Endothelial cell of umbilical vein (primary cell): ENCODE measurements at regions not wholly inside any gene's neighbourhood (a gene's known extent, or its start where the extent isn't known, plus 50 kb on each side); places are given as distances from the start of the nearest gene placed in this dataset.

Source experiments
- CTCF ChIP-seq, 2 donors: IDR thresholded peaks; 1 replicate in 1 of 2; 2 replicates in 1 of 2; pipeline ENCODE4 v1.5.1; 2011; ENCODE audit warnings: low read length in 2 of 2, mild to moderate bottlenecking in 2 of 2, moderate library complexity in 2 of 2, control low read depth in 1 of 2, inconsistent platforms in 1 of 2, low read depth in 1 of 2; ENCODE audit not compliant: insufficient read depth in 1 of 2; ENCODE audit errors: extremely low read depth in 1 of 2
- EZH2 ChIP-seq: IDR thresholded peaks from 2 replicates; pipeline ENCODE4 v1.6.1; 2012; ENCODE audit warnings: borderline replicate concordance, low read depth, mild to moderate bottlenecking, moderate library complexity, low read length, inconsistent platforms; ENCODE audit not compliant: severe bottlenecking
- FOS ChIP-seq: IDR thresholded peaks from 2 replicates; pipeline ENCODE4 v1.6.1; 2011; ENCODE audit warnings: mild to moderate bottlenecking, low read length, moderate library complexity, borderline replicate concordance; ENCODE audit not compliant: insufficient read depth
- JUN ChIP-seq: IDR thresholded peaks from 2 replicates; pipeline ENCODE4 v1.6.1; 2011; ENCODE audit warnings: borderline replicate concordance, low read depth; ENCODE audit not compliant: insufficient read length, insufficient read depth
- MAX ChIP-seq: IDR thresholded peaks from 2 replicates; pipeline ENCODE4 v1.6.1; 2011; ENCODE audit not compliant: insufficient read depth, insufficient read length
- MYC ChIP-seq: IDR thresholded peaks from one replicate; pipeline ENCODE4 v1.6.1; 2011; ENCODE audit warnings: mild to moderate bottlenecking, low read depth, low read length
- POLR2A ChIP-seq: IDR thresholded peaks from 2 replicates; pipeline ENCODE4 v1.6.1; 2012; ENCODE audit warnings: low read depth, mild to moderate bottlenecking, control low read depth, low read length
- POLR2AphosphoS5 ChIP-seq: IDR thresholded peaks from 2 replicates; pipeline ENCODE4 v1.6.1; 2012; ENCODE audit warnings: low read depth, mild to moderate bottlenecking, control low read depth, low read length, moderate library complexity; ENCODE audit not compliant: insufficient read depth

GRCh38 chr4:136750897-136751296 lies 781.4 kb downstream of the PCDH18 start:
- TF ChIP-seq CTCF (IDR thresholded peaks at IDR 0.05; ENCODE audit: extremely low read depth in 1 of 2, insufficient read depth in 1 of 2, low read depth in 1 of 2, low read length in 2 of 2) (no peak), POLR2A (no peak), EZH2 (no peak), MYC (no peak), JUN (no peak), MAX (no peak), POLR2AphosphoS5 (no peak), FOS (no peak)
